Skeletal muscle cell (primary cell): ENCODE measurements at regions not wholly inside any gene's neighbourhood (a gene's known extent, or its start where the extent isn't known, plus 50 kb on each side); places are given as distances from the start of the nearest gene placed in this dataset.
A peak's percentile ranks its signal among the peaks of the same experiment; 100 is the strongest.
"Not testable (repeated sequence)": the region's sequence is repeated elsewhere in the genome, so short reads cannot be mapped to it uniquely, and the experiment has no call there.

Source experiments
- DNase-seq: peaks from one replicate; pipeline ENCODE4 v3.0.0-alpha.2; 2010; ENCODE audit warnings: low read depth
- H3K4me3 ChIP-seq: 2 replicates; pipeline ENCODE4 v1.5.1; 2011; ENCODE audit warnings: low read depth, mild to moderate bottlenecking, control low read depth, low read length, moderate library complexity

DNA sequence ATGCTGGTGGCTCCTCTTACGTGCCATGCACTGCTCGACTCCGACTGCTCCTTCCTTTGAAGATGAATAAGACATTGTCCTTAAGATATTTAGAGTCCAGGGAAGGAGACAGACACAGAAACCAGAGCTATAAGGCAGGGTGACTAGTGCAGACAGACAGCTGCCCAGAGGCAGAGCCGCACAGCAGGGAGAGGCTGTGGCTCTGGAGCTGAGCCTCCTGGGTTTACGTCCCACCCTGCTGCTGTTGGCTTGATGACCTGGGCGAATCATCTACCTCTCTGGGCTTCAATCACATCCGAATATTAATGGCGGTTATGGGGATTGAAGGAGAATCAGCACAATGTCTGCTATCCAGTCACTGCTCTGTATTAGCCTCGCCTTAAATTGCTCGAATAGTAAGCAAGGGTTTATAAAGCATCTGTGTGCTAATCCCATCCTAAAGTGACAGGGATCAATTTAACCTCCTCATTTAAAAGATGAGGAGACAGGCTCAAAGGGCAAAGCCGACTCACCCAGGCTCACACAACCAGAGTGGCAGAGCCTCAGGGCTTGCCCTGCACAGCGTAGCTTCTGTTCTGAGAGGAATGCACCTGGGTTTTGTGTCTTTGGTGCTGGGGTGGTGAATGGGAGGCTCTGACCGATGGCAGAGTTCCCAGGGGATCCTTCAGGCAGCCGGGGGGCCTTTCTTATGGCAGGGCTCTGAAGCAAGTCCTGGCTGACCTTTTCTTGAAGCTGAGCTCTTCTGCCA is 284.1 kb downstream of the MYCN start:
- H3K4me3 ChIP-seq = no peak overlapping the region
- no peak for DNase-seq

DNA sequence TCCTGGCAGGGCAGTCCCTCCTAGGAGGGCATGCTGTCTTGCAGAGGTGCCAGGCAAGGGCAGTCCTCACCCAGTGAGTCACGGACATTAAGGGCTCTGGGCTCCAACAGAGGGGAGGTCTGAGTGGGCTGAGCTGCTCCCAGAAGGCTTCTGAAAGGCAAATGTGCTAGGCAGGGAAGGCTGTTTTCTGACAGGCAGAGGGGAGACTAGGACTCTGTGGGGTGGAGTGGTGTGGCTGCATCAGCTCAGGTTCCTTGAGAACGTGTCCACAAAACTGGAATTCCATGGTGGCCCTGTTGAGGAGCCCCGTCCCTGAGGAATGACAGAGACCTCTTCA is 283.5 kb downstream of the MYCN start:
- no peak overlapping the region for H3K4me3 ChIP-seq
- DNase-seq = no peak

DNA sequence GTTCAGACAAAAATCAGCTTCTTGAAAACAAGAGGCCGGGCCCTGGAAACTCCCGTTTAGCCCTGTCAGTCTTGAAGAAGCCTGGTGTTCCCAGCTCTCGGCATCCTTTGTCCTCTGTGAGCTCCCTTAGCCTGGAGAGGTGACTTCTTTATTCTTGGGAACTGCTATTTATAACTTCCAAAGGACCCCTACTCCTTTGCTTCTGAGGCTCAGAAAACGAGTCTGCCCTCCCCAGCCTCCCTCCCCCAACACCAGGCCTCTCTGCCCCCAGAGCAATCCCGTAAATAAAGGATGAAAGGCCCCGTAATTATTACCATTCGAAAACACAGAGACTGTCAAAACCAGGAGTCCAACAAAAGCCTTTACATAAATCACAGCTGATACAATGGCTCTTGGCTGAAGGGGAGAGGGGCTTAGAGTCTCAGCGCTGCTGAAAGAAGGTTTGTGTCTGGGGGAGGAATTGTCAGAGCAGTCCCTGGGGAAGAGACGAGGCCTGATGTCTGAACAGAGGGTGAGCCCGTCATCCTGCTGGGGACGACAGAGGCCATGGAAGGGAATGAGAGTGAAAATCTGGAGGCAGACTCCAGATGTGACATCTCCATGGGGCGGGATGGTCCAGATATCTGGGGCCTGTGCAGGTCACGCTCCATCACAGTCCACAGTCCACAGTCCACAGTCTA is 283.0 kb downstream of the MYCN start:
- no peak overlapping the region for H3K4me3 ChIP-seq

DNA sequence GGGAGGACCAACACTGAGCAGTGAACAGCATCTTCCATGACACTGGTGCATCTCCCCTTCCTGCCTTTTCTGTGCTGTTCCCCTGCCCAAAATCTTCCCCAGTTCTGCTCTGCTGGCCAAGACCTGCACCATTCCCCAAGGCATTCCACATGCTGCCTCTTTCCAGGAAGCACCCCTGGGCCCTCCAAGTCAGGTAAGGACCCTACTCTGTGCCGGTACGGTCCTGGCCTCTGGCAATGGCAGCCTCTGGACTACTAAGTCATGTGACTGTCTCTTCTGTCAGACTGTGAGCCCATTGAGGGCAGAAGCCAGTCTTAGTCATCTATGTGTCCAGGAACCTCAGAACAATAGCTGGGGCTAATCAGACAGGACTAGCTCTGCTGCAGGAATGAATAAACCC is 282.0 kb downstream of the MYCN start:
- DNase-seq = no peak
- H3K4me3 ChIP-seq = no peak overlapping the region

More for the DNA sequence above, 283.0 kb downstream of the MYCN start:
- no peak for DNase-seq

GRCh38 chr2:16221461-16222010 is 281.2 kb downstream of the MYCN start:
- no peak for DNase-seq

GRCh38 chr2:16219292-16219975 is 279.1 kb downstream of the MYCN start:
- DNase-seq = no peak
- H3K4me3 ChIP-seq = no peak overlapping the region

More at GRCh38 chr2:16221461-16222010, 281.2 kb downstream of the MYCN start:
- no peak overlapping the region for H3K4me3 ChIP-seq

DNA sequence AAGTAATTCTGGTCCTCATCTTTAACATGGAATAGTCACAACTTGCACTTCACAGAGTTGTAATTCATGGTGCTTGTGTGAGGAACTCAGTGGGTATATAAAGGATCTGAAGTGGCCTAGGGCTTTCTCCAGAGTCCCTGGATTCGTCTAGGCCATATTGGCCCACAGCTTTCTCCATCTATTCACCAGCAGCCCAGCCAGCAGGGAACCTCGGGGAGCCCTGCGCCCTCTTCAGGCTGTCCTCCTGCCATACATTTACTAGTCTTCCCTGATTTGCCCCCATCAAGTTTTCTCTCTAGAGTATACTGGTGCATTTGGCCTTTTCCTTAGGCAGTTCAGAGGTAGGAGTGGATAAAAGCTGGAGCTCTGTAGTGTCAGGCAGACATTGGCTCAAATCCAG is 278.3 kb downstream of the MYCN start:
- DNase-seq = no peak

DNA sequence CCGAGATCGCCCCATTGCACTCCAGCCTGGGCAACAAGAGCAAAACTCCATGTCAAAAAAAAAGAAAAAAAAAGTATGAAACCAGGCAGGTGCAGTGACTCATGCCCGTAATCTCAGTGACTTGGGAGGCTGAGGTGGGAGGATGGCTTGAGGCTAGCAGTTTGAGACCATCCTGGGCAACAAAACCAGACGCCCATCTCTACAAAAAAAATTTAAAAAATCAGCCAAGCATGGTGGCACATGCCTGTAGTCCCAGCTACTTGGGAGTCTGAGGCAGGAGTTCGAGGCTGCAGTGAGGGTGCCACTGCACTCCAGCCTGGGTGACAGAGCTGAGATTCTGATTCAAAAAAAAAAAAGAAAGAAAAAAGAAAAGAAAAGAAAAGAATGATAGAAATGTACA is 277.8 kb downstream of the MYCN start:
- no peak for DNase-seq
- no peak overlapping the region for H3K4me3 ChIP-seq

More for the DNA sequence above, 278.3 kb downstream of the MYCN start:
- H3K4me3 ChIP-seq = no peak overlapping the region

DNA sequence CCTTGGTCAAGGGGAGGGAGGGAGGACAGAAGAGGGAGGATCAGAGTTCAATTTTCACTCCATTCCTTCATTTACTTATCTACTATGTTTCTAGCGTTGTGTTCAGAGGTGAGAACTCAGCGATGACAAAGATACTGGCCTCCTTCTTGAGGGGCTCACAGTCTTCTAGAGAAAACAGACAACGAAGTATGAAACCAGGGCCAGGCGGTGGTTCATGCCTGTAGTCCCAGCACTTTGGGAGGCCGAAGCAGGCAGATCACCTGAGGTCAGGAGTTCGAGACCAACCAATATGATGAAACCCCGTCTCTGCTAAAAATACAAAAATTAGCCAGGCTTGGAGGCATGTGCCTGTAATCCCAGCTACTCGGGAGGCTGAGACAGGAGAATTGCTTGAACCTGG is 277.4 kb downstream of the MYCN start:
- H3K4me3 ChIP-seq, DNase-seq: not testable (repeated sequence)

DNA sequence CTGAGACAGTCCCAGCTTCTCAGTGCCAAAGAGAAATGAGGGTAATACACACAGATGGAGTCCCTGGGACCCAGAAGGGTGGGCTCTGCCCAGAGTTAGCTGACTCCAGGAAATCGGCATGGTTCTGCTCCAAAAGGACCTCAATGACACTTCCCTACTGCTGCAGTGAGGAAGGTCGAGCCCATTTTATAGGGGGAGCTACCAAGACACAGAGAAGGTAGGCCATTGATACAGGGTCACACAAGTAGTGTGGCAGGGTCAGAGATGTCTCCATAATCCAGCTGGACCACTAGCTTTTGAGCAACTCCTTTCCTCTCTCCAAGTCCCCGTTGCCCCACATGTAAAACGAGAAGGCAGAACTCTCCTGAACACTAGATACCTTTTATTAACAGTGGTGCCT is 276.9 kb downstream of the MYCN start:
- no peak for DNase-seq
- H3K4me3 ChIP-seq = no peak overlapping the region

DNA sequence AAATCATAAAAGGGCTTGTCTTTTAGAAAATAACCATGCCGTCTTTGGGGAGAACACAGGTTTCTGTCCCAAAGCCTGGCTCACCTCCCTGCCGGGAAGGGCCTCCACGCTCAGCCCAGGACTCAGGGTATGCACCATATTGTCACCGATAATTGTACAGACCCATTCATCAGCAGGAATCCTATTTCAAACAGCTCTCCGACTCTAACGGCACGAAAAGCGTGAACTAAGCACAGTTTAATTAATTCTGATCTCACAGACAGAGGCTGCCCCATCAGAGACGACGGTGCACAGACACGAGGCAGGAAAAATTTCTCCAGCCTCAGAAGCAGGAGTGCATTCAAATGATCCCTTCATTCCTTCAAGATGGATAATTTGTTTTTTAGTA is 276.2 kb downstream of the MYCN start:
- no peak for DNase-seq
- no peak overlapping the region for H3K4me3 ChIP-seq

DNA sequence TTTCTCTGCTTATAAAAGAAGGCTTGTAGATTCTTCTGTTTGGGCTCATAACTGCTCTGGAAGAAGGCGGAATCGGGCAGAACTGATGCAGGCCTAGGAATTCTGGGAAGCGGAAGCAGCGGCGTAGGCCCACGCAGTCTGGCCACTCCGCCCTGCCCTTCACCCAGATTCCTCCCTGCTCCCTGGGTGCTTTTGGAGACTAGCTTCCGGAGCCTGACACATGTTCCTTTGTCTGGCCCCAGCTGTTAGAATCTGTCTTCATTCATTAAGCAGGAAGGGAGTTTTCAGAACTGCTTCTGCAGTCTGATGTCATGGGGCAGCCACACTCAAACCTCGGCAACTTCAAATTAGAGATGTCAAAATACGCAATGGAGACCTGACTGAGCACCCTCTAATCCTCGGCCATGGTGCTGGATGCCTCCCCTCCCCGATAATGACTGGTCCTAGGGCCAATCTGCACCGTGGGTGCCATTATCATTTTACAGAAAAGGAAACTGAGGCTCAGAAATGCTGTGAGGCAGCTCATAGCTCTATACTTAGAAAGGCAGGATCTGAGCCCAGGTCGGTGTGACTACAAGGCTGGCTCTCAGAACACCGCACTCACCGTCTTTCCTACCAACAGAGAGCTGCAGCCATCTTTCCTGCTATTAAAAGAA is 275.7 kb downstream of the MYCN start:
- DNase-seq = peak; percentile 6
- no peak overlapping the region for H3K4me3 ChIP-seq

DNA sequence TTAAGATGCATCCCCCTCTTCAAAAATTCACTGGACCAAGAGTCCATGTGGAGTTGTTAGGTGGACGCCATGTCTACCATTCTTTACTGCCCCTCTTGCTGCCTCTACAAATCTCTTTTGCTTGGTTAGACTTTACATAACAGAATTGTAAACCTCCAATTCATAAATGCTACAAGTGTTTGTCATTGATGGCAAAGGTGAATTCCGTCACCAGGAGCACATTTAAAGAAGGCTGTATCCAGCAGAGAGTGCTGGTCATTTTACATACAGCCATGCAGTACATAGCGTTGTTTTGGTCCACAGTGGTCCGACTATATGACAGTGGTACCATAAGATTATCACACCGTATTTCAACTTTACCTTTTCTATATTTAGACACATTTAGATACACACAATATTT is 274.5 kb downstream of the MYCN start:
- DNase-seq = no peak
- H3K4me3 ChIP-seq = no peak overlapping the region

DNA sequence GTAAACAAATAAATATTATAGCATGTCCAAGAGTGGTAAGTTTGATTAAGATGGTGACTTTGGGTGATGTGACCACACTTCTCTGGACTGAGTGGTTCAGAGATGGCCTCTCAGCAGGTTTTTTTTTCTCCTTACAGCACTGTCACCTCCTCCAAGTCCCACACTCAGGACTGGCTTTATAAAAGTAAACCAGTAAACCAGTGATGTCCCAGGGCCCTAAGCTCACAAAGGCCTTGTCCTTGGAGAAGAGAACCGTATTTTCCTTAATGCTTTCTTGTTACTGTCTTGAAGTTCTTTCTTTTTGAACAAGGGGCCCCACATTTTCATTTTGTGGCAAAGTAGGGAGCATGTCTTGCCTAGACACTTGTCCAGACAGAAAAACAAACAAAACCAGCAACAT is 274.0 kb downstream of the MYCN start:
- DNase-seq = no peak

DNA sequence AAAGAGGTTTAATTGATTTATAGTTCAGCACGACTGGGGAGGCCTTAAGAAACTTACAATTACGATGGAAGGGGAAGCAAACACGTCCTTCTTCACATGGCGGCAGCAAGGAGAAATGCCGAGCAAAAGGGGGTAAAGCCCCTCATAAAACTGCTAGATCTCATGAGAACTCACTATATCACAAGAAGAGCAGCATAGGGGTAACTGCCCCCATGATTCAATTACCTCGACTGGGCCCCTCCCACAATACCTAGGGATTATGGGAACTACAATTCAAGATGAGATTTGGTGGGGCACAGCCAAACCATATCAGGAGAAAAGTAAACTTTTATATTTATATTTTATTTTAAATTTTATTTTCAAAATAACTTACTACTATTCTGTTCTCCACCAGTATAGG is 272.0 kb downstream of the MYCN start:
- H3K4me3 ChIP-seq = no peak overlapping the region
- DNase-seq = no peak

More for the DNA sequence above, 274.0 kb downstream of the MYCN start:
- no peak overlapping the region for H3K4me3 ChIP-seq

- DNase-seq = no peak
- no peak overlapping the region for H3K4me3 ChIP-seq
These were observed 271.0 kb downstream of the MYCN start for GRCh38 chr2:16211341-16211740.

- DNase-seq = no peak
- H3K4me3 ChIP-seq = no peak overlapping the region
These were observed 270.5 kb downstream of the MYCN start for GRCh38 chr2:16210841-16211240.

GRCh38 chr2:16209799-16210198 is 269.4 kb downstream of the MYCN start:
- no peak overlapping the region for H3K4me3 ChIP-seq
- DNase-seq = no peak

GRCh38 chr2:16208921-16209320 is 268.6 kb downstream of the MYCN start:
- no peak overlapping the region for H3K4me3 ChIP-seq
- no peak for DNase-seq

- no peak for DNase-seq
- no peak overlapping the region for H3K4me3 ChIP-seq
These were observed 268.0 kb downstream of the MYCN start for GRCh38 chr2:16208241-16208797.
